ENCODE measurements at regions not wholly inside any gene's neighbourhood (a gene's known extent, or its start where the extent isn't known, plus 50 kb on each side); places are given as distances from the start of the nearest gene placed in this dataset.
"Not testable (repeated sequence)": the region's sequence is repeated elsewhere in the genome, so short reads cannot be mapped to it uniquely, and the experiment has no call there.

DNA sequence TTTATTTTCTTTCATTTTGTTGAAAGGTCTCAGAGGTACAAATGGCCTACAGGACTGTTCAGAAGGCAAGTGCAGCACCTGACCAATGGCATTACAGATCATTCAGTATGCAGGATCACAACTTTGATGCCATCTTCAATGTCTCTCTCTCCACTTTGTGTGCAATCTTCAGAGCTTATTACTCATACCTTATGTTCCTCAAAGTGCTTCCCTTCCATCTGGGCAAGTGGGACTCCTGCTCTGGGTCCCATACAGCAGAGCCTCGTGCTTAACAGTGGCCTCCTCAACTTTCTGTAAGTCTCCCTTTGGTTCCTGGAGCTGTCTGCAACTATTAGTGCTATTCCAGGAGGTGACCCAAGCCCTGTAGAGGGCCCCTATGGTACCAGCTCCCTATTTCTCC, 358.4 kb upstream of the RPS23 start:
- intact Hi-C loops (cut with DNase I): no loop called here
- WGBS, 2 donors: 78 to 92% methylated on average over 1 of the region's 1 CpG
- TF ChIP-seq POLR2A (IDR thresholded peaks at IDR 0.05): no peak
- TF ChIP-seq, protein P1, sequence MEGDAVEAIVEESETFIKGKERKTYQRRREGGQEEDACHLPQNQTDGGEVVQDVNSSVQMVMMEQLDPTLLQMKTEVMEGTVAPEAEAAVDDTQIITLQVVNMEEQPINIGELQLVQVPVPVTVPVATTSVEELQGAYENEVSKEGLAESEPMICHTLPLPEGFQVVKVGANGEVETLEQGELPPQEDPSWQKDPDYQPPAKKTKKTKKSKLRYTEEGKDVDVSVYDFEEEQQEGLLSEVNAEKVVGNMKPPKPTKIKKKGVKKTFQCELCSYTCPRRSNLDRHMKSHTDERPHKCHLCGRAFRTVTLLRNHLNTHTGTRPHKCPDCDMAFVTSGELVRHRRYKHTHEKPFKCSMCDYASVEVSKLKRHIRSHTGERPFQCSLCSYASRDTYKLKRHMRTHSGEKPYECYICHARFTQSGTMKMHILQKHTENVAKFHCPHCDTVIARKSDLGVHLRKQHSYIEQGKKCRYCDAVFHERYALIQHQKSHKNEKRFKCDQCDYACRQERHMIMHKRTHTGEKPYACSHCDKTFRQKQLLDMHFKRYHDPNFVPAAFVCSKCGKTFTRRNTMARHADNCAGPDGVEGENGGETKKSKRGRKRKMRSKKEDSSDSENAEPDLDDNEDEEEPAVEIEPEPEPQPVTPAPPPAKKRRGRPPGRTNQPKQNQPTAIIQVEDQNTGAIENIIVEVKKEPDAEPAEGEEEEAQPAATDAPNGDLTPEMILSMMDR (IDR thresholded peaks at IDR 0.05): no peak

DNA sequence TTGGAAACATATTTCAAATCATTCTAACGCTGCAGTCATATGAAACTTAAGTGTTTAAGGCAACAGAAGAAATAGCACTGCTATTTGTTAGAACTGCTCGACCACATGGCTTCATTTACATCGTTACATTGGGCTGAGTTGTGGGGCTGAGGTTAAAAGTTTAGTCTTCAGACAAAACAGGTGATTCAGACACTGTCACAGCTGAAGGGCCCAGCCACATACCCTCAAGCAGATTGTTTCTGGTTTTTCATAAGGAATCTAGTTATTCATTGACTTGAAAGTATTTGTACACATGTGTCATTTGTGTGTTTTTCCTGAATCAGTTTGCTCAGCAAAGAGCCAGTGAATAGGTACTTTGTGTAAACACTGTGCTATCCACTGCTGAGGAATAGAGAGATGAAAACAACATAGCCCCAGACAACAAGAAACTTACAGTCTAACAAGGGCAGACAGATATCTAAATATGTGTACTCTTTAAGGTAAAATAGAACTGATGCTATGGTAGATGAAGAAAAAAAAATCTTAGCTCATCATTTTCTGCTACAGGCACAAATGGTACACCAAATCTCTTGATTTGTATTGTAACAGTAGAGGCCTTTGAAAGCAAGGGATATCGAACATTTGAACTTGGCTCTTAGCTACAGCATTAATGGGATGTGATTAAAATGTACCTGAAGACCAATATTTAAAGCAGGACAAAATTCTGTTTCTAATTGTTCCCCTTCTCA, 357.6 kb upstream of the RPS23 start:
- H3K27me3 ChIP-seq: no peaks in the 10 kb centered on the region
- peak; percentile 16 to 47 (median 34) for DNase-seq
- no peaks in the 10 kb centered on the region for H3K36me3 ChIP-seq (replicated peaks in 1 of 2; ENCODE audit: insufficient read depth in 1 of 2, low read depth in 2 of 2)
- H3K9me3 ChIP-seq: no peaks in the 10 kb centered on the region
- H3K27ac ChIP-seq: peak overlapping the region; percentile 7 to 65 (median 34)
- TF ChIP-seq, protein P1 (IDR thresholded peaks at IDR 0.05): no peak
- TF ChIP-seq POLR2A (IDR thresholded peaks at IDR 0.05): no peak
- intact Hi-C loops (cut with DNase I): no loop called here
- 25 to 28% methylated on average over 4 of the region's 4 CpGs for WGBS, 2 donors
- H3K4me1 ChIP-seq: peaks cover 35% of the 10 kb centered on the region
- H3K4me3 ChIP-seq: no peak overlapping the region
- ATAC-seq: peak; percentile 81

More for the DNA sequence above, 358.4 kb upstream of the RPS23 start:
- H3K36me3 ChIP-seq (replicated peaks in 1 of 2; ENCODE audit: insufficient read depth in 1 of 2, low read depth in 2 of 2): no peaks in the 10 kb centered on the region
- no peak overlapping the region for H3K4me3 ChIP-seq
- no peaks in the 10 kb centered on the region for H3K9me3 ChIP-seq
- no peak overlapping the region for H3K27ac ChIP-seq
- H3K27me3 ChIP-seq: no peaks in the 10 kb centered on the region
- no peak for ATAC-seq
- H3K4me1 ChIP-seq: peaks cover 39% of the 10 kb centered on the region
- no peak for DNase-seq

DNA sequence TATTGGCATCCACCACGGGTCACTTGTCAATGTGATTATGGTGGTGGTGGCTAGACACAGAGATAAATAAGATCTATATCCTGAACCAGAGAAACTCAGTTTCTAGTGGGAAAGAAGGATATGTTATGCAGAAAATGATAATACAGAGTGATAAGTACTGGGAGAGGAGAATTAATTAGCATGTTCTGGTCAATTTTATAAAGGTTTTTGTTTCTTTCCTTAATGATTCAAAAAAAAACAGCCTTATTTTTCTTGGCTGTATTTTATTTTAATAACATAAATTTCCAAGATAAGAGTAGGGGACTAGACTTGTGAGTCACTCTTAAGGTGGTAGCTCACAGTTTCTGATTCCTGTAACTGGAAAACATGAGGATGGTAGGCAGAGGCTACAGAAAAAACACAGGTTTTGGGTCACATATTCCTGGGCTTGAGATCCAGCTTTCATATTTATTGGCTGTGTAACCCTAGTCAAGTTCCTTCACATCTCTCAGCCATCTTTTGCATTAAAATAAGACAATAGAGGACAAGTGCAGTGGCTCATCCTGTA, 350.3 kb upstream of the RPS23 start:
- Histone ChIP-seq H3K36me3 (replicated peaks in 1 of 2; ENCODE audit: insufficient read depth in 1 of 2, low read depth in 2 of 2) (no peaks in the 10 kb centered on the region), H3K27ac (no peak overlapping the region), H3K4me1 (peaks cover 9% of the 10 kb centered on the region), H3K27me3 (no peaks in the 10 kb centered on the region), H3K4me3 (no peak overlapping the region), H3K9me3 (no peaks in the 10 kb centered on the region)
- ATAC-seq (no peak), DNase-seq (no peak)
- intact Hi-C loops (cut with DNase I): no loop called here
- 8 to 11% methylated on average over 1 of the region's 1 CpG for WGBS, 2 donors
- no peak for TF ChIP-seq POLR2A (IDR thresholded peaks at IDR 0.05)

DNA sequence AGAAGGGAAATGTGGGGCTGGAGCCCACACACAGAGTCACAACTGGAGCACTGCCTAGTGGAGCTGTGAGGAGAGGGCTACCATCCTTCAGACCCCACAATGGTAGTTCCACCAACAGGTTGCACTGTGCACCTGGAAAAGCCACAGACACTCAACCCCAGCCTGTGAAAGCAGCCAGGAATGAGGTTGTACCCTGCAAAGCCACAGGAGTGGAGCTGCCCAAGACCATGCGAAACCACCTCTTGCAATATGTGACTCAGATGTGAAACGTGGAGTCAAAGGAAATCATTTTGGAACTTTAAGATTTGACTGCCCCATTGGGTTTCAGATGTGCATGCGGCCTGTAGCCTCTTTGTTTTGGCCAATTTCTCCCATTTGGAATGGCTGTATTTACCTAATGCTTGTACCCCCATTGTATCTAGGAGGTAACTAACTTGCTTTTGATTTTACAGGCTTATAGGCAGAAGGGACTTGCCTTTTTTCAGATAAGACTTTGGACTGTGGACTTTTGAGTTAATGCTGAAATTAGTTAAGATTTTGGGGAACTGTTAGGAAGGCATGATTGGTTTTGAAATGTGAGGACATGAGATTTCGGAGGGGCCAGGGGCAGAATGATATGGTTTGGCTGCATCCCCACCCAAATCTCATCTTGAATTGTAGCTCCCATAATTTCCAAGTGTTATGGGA, 348.9 kb upstream of the RPS23 start:
- H3K27ac ChIP-seq; H3K36me3 ChIP-seq (replicated peaks in 1 of 2; ENCODE audit: insufficient read depth in 1 of 2, low read depth in 2 of 2); H3K4me1 ChIP-seq; DNase-seq; H3K4me3 ChIP-seq; intact Hi-C loops (cut with DNase I); H3K27me3 ChIP-seq; ATAC-seq; H3K9me3 ChIP-seq: not testable (repeated sequence)
- 89 to 97% methylated on average over 3 to 4 of the region's 4 CpGs for WGBS, 2 donors

DNA sequence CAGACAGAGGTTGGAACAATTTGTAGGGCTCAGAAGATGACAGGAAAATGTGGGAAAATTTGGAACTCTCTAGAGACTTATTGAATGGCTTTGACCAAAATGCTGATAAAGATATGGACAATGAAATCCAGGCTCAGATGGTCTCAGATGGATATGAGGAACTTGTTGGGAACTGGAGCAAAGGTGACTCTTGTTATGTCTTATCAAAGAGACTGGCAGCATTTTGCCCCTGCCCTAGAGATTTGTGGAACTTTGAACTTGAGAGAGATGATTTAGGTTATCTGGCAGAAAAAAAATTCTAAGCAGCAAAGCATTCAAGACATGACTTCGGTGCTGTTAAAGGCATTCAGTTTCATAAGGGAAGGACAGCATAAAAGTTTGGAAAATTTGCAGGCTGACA, 347.9 kb upstream of the RPS23 start:
- not testable (repeated sequence) for H3K4me1 ChIP-seq

DNA sequence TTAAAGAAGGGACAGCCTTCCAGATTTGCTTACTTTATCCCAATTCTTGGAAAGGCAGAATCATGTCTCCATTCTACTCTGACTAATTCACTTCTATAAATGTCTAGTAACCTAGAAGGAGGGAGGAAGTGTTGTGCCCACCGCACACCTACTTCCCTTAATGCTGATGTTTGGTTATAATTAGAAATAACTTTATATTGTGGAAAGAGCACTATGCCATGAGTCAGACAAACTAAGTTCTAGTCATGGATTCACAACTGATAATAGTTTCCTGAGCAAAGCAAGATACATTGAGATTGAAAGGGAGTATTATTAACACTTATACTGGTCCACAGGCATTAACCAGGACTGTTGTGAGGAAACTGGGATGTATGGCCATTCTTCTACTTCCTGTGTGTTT, 345.9 kb upstream of the RPS23 start:
- no peaks in the 10 kb centered on the region for H3K36me3 ChIP-seq (replicated peaks in 1 of 2; ENCODE audit: insufficient read depth in 1 of 2, low read depth in 2 of 2)
- no peaks in the 10 kb centered on the region for H3K9me3 ChIP-seq
- WGBS, 2 donors: 86 to 90% methylated on average over 1 of the region's 1 CpG
- H3K4me1 ChIP-seq: peaks cover 9% of the 10 kb centered on the region
- H3K27me3 ChIP-seq: no peaks in the 10 kb centered on the region
- no peak overlapping the region for H3K4me3 ChIP-seq
- intact Hi-C loops (cut with DNase I): no loop called here
- DNase-seq (no peak), ATAC-seq (no peak)
- no peak overlapping the region for H3K27ac ChIP-seq
- TF ChIP-seq POLR2A (IDR thresholded peaks at IDR 0.05): no peak
- TF ChIP-seq, protein P1 (IDR thresholded peaks at IDR 0.05): no peak

More for the DNA sequence above, 347.9 kb upstream of the RPS23 start:
- H3K9me3 ChIP-seq; intact Hi-C loops (cut with DNase I); DNase-seq; H3K4me3 ChIP-seq; H3K36me3 ChIP-seq (replicated peaks in 1 of 2; ENCODE audit: insufficient read depth in 1 of 2, low read depth in 2 of 2); ATAC-seq; H3K27me3 ChIP-seq; H3K27ac ChIP-seq: not testable (repeated sequence)
- WGBS, 2 donors: 67 to 92% methylated on average over 1 of the region's 1 CpG

Measured in body of pancreas (tissue), 4 donors.